Endothelial cell of umbilical vein (primary cell): ENCODE measurements at regions not wholly inside any gene's neighbourhood (a gene's known extent, or its start where the extent isn't known, plus 50 kb on each side); places are given as distances from the start of the nearest gene placed in this dataset.

Experiments used
- BruUV-seq: library from RNA; stranded (reverse); fragments of 400-500 nt; replicated peaks from 2 replicates; lab custom pipeline; 2021; lab: Mats Ljungman, UMichigan
- CTCF ChIA-PET: fragments of 300-600, 350-600 bp; sonication (Branson Sonifier 250); formaldehyde crosslinking; loops from one replicate; lab custom pipeline; 2021; ENCODE audit warnings: antibody characterized with exemption, inconsistent platforms; lab: Charles Lee
- POLR2A ChIA-PET: fragments of 300-600, 350-600 bp; sonication (Branson Sonifier 250); formaldehyde crosslinking; loops from one replicate; lab custom pipeline; 2021; ENCODE audit warnings: antibody characterized with exemption, inconsistent platforms; lab: Charles Lee
- DNase-seq: peaks from one replicate; pipeline ENCODE4 v3.0.0-alpha.2; 2011; ENCODE audit warnings: low read depth, low spot score
- FAIRE-seq: peaks from 2 replicates; lab custom pipeline; 2011; peaks lifted over from hg19 to GRCh38; lab: Jason Lieb, UNC
- H2AFZ ChIP-seq: 2 replicates; pipeline ENCODE4 v1.6.0; 2012; ENCODE audit warnings: low read depth, low read length, control low read depth, inconsistent platforms
- H3K27ac ChIP-seq: 2 replicates; pipeline ENCODE4 v1.5.1; 2011; ENCODE audit warnings: low read depth, mild to moderate bottlenecking, control low read depth, low read length, moderate library complexity; ENCODE audit not compliant: insufficient read depth
- H3K27me3 ChIP-seq, 2 experiments: 2 replicates each; pipeline versions ENCODE4 v1.6.0 to v1.6.1; 2011; ENCODE audit warnings: low read length in 2 of 2, mixed read lengths in 1 of 2; ENCODE audit not compliant: control insufficient read depth in 2 of 2, insufficient read depth in 2 of 2
- H3K36me3 ChIP-seq, 2 experiments: 2 replicates in 1 of 2; 3 replicates in 1 of 2; pipeline ENCODE4 v1.5.1; 2011; ENCODE audit warnings: low read length in 2 of 2, mild to moderate bottlenecking in 1 of 2, moderate library complexity in 1 of 2; ENCODE audit not compliant: control insufficient read depth in 2 of 2, insufficient read depth in 2 of 2; ENCODE audit errors: extremely low read depth in 1 of 2
- H3K4me1 ChIP-seq: 3 replicates; pipeline ENCODE4 v1.5.1; 2011; ENCODE audit warnings: mild to moderate bottlenecking, low read length; ENCODE audit not compliant: control insufficient read depth, insufficient read depth; ENCODE audit errors: extremely low read depth
- H3K4me2 ChIP-seq: 2 replicates; pipeline ENCODE4 v1.6.1; 2011; ENCODE audit warnings: low read length, control low read depth, mixed read lengths; ENCODE audit not compliant: insufficient read depth
- H3K4me3 ChIP-seq, 3 experiments: fragments of 200-600 bp in 1 of 3; sonication (generic), shearing (Covaris generic) in 1 of 3; replicated peaks in 1 of 3; 2 replicates each; pipeline ENCODE4 v1.5.1; 2011 to 2016; ENCODE audit warnings: control low read depth in 3 of 3, low read length in 3 of 3, mild to moderate bottlenecking in 2 of 3, inconsistent platforms in 1 of 3, low read depth in 1 of 3, moderate library complexity in 1 of 3; ENCODE audit not compliant: insufficient read depth in 1 of 3
- H3K79me2 ChIP-seq: 2 replicates; pipeline ENCODE4 v1.6.0; 2012; ENCODE audit warnings: low read length, inconsistent platforms; ENCODE audit not compliant: control insufficient read depth, insufficient read depth
- H3K9ac ChIP-seq: replicated peaks from 2 replicates; pipeline ENCODE3; 2011; ENCODE audit warnings: low read length, control low read depth; ENCODE audit not compliant: insufficient read depth; ENCODE audit errors: extremely low read depth
- H3K9me1 ChIP-seq: replicated peaks from 3 replicates; pipeline ENCODE4 v1.6.0; 2011; ENCODE audit warnings: mild to moderate bottlenecking, low read length; ENCODE audit not compliant: control insufficient read depth, insufficient read depth; ENCODE audit errors: extremely low read depth
- H3K9me3 ChIP-seq: replicated peaks from 2 replicates; pipeline ENCODE4 v1.5.1; 2012; ENCODE audit warnings: low read length, inconsistent platforms; ENCODE audit not compliant: control insufficient read depth, insufficient read depth
- H4K20me1 ChIP-seq: replicated peaks from 2 replicates; pipeline ENCODE3; 2011; ENCODE audit warnings: mild to moderate bottlenecking, low read length; ENCODE audit not compliant: control insufficient read depth, insufficient read depth; ENCODE audit errors: extremely low read depth
- EZH2 ChIP-seq: IDR thresholded peaks from 2 replicates; pipeline ENCODE4 v1.6.1; 2012; ENCODE audit warnings: borderline replicate concordance, low read depth, mild to moderate bottlenecking, moderate library complexity, low read length, inconsistent platforms; ENCODE audit not compliant: severe bottlenecking
- FOS ChIP-seq: IDR thresholded peaks from 2 replicates; pipeline ENCODE4 v1.6.1; 2011; ENCODE audit warnings: mild to moderate bottlenecking, low read length, moderate library complexity, borderline replicate concordance; ENCODE audit not compliant: insufficient read depth
- GATA2 ChIP-seq: IDR thresholded peaks from 2 replicates; pipeline ENCODE4 v1.7.0; 2011; ENCODE audit warnings: low read depth, mild to moderate bottlenecking, moderate library complexity, mixed read lengths, low read length; ENCODE audit not compliant: insufficient read length, insufficient read depth
- JUN ChIP-seq: IDR thresholded peaks from 2 replicates; pipeline ENCODE4 v1.6.1; 2011; ENCODE audit warnings: borderline replicate concordance, low read depth; ENCODE audit not compliant: insufficient read length, insufficient read depth
- MYC ChIP-seq: IDR thresholded peaks from one replicate; pipeline ENCODE4 v1.6.1; 2011; ENCODE audit warnings: mild to moderate bottlenecking, low read depth, low read length
- POLR2A ChIP-seq: IDR thresholded peaks from 2 replicates; pipeline ENCODE4 v1.6.1; 2012; ENCODE audit warnings: low read depth, mild to moderate bottlenecking, control low read depth, low read length
- POLR2AphosphoS5 ChIP-seq: IDR thresholded peaks from 2 replicates; pipeline ENCODE4 v1.6.1; 2012; ENCODE audit warnings: low read depth, mild to moderate bottlenecking, control low read depth, low read length, moderate library complexity; ENCODE audit not compliant: insufficient read depth
- dilution Hi-C: fragments of 300-500 bp; cut with MboI; formaldehyde crosslinking; loops from one replicate; pipeline ENCODE4 v1.15.0; 2019; ENCODE audit warnings: low sequenced_read_pairs; ENCODE audit not compliant: extremely low pct_ligation_motif_present
- intact Hi-C: fragments of 100-400 bp; cut with micrococcal nuclease; formaldehyde crosslinking; loops from one replicate; pipeline ENCODE4 v1.10.0; 2022
- TF ChIP-seq, protein P1 (sequence below): IDR thresholded peaks from 2 replicates; pipeline ENCODE4 v1.6.1; 2011; ENCODE audit not compliant: insufficient read depth, insufficient read length
- TF ChIP-seq, protein P2 (sequence below), 2 donors: IDR thresholded peaks; 1 replicate in 1 of 2; 2 replicates in 1 of 2; pipeline ENCODE4 v1.5.1; 2011; ENCODE audit warnings: low read length in 2 of 2, mild to moderate bottlenecking in 2 of 2, moderate library complexity in 2 of 2, control low read depth in 1 of 2, inconsistent platforms in 1 of 2, low read depth in 1 of 2; ENCODE audit not compliant: insufficient read depth in 1 of 2; ENCODE audit errors: extremely low read depth in 1 of 2

DNA sequence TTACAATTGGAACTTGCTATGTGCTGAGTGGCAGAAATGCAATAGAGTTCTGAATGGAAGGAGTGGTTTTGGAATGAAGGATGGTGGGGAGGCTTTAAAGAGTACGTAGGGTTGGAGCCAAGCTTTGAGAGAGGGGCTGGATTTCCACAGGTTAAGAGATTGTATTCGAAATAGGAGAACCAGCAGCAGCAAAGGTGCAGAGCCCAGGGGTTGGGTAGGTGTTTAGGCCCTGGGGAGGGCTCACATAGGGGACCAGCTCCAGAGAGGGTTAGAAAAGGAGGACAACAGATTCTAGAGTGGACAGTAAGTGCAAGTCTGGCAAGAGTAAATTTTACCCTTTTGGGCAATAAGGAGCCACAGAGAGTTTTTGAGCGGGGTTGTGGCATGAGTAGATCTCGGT lies 297.2 kb downstream of the RPS24 start:
- Histone ChIP-seq H3K9me1 (no peaks in the 10 kb centered on the region), H2AFZ (no peak overlapping the region), H3K79me2 (no peaks in the 10 kb centered on the region), H3K4me3 (no peak overlapping the region), H3K4me1 (peaks cover 6% of the 10 kb centered on the region), H3K27me3 (no peaks in the 10 kb centered on the region), H3K9ac (no peak overlapping the region), H3K4me2 (no peak overlapping the region), H3K36me3 (no peaks in the 10 kb centered on the region), H3K9me3 (no peaks in the 10 kb centered on the region), H4K20me1 (no peaks in the 10 kb centered on the region), H3K27ac (no peak overlapping the region)
- BruUV-seq = no TSS peak
- DNase-seq (no peak), FAIRE-seq (no peak)
- TF ChIP-seq JUN (no peak), GATA2 (no peak), POLR2AphosphoS5 (no peak), FOS (no peak), EZH2 (no peak), MYC (no peak), POLR2A (no peak)
- TF ChIP-seq, protein P1, sequence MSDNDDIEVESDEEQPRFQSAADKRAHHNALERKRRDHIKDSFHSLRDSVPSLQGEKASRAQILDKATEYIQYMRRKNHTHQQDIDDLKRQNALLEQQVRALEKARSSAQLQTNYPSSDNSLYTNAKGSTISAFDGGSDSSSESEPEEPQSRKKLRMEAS = no peak
- TF ChIP-seq, protein P2, sequence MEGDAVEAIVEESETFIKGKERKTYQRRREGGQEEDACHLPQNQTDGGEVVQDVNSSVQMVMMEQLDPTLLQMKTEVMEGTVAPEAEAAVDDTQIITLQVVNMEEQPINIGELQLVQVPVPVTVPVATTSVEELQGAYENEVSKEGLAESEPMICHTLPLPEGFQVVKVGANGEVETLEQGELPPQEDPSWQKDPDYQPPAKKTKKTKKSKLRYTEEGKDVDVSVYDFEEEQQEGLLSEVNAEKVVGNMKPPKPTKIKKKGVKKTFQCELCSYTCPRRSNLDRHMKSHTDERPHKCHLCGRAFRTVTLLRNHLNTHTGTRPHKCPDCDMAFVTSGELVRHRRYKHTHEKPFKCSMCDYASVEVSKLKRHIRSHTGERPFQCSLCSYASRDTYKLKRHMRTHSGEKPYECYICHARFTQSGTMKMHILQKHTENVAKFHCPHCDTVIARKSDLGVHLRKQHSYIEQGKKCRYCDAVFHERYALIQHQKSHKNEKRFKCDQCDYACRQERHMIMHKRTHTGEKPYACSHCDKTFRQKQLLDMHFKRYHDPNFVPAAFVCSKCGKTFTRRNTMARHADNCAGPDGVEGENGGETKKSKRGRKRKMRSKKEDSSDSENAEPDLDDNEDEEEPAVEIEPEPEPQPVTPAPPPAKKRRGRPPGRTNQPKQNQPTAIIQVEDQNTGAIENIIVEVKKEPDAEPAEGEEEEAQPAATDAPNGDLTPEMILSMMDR (IDR thresholded peaks at IDR 0.05; ENCODE audit: extremely low read depth in 1 of 2, insufficient read depth in 1 of 2, low read depth in 1 of 2, low read length in 2 of 2) = no peak
- dilution Hi-C loops = no loop called here
- CTCF ChIA-PET = interaction anchor here (1.1 kb wide), 1 partner anchor 12 kb away, joined by 3 read pairs; no protein-coding TSS in a partner anchor
- intact Hi-C loops = no loop called here
- POLR2A ChIA-PET = no interaction called here
